ENCODE measurements at regions not wholly inside any gene's neighbourhood (a gene's known extent, or its start where the extent isn't known, plus 50 kb on each side); places are given as distances from the start of the nearest gene placed in this dataset.

DNA sequence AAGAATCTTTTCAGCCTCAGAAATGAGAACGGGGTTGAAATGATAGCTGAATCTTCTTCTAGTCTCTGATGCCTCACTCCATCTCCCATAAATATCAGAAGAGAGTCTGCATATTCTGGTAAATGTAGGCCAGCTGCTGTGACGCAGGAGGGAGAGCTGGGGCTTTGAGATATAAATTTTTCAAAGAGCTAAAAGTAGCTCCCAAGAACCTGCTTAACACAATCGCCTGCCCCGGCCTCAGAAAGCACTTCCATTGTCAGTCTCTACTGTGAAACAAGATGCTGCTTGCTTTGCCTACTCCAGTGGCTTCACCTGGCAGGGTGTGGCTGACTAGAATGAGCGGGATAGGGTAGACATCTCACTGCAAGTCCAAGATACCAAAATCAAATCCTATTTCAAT is 105.0 kb upstream of the CCDC150 start:
- DNase-seq (no peak), ATAC-seq (ENCODE audit: low read depth in 2 of 2) (no peak)
- Mint-ChIP-seq H3K27ac (no peak overlapping the region), H3K27me3 (peaks cover 22% of the 10 kb centered on the region), H3K4me1 (peaks cover 0 to 3% (median 0%) of the 10 kb centered on the region in 4 donors), H3K4me3 (no peak overlapping the region), H3K9me3 (peaks cover 0 to 4% (median 0%) of the 10 kb centered on the region in 7 donors), H3K36me3 (no peaks in the 10 kb centered on the region)
- Histone ChIP-seq H3K36me3 (ENCODE audit: control insufficient read depth, insufficient read depth, low read length) (no peaks in the 10 kb centered on the region), H3K27me3 (ENCODE audit: control insufficient read depth, insufficient read depth, low read length) (no peaks in the 10 kb centered on the region), H3K4me1 (ENCODE audit: control insufficient read depth, insufficient read depth, low read length, poor library complexity, severe bottlenecking) (no peaks in the 10 kb centered on the region), H3K9me3 (ENCODE audit: control insufficient read depth in 2 of 2, low read length in 2 of 2) (no peaks in the 10 kb centered on the region), H3K27ac (ENCODE audit: insufficient read depth, low read length, poor library complexity, severe bottlenecking) (no peak overlapping the region), H3K4me3 (ENCODE audit: low read depth, low read length) (no peak overlapping the region)

DNA sequence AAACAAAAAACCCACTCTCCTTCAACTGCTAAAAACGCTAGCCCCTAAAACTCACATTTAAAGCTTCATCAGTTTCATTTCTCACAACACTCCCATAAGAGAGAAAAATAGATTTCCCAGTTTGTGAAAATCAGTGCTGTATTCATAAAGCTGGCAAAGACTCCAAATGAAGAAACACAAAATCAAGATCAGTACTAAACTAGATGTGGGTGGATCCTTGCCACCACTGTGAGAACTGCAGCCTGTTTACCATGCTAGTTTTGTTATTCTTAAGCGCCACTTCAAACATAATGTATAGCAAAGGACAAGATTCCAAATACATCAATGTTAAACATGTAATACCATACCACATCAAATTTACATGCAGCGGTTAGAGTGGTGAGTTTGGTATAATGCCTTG is 104.5 kb upstream of the CCDC150 start:
- Histone ChIP-seq H3K36me3 (ENCODE audit: control insufficient read depth, insufficient read depth, low read length) (no peaks in the 10 kb centered on the region), H3K4me1 (ENCODE audit: control insufficient read depth, insufficient read depth, low read length, poor library complexity, severe bottlenecking) (no peaks in the 10 kb centered on the region), H3K4me3 (ENCODE audit: low read depth, low read length) (no peak overlapping the region), H3K9me3 (ENCODE audit: control insufficient read depth in 2 of 2, low read length in 2 of 2) (no peaks in the 10 kb centered on the region), H3K27ac (ENCODE audit: insufficient read depth, low read length, poor library complexity, severe bottlenecking) (no peak overlapping the region), H3K27me3 (ENCODE audit: control insufficient read depth, insufficient read depth, low read length) (no peaks in the 10 kb centered on the region)
- H3K27me3 Mint-ChIP-seq, result peaks cover 21% of the 10 kb centered on the region
- peaks cover 0 to 4% (median 0%) of the 10 kb centered on the region in 7 donors for H3K9me3 Mint-ChIP-seq
- no peaks in the 10 kb centered on the region for H3K36me3 Mint-ChIP-seq
- H3K4me1 Mint-ChIP-seq, result peaks cover 0 to 3% (median 0%) of the 10 kb centered on the region in 4 donors
- no peak overlapping the region for H3K4me3 Mint-ChIP-seq
- no peak for ATAC-seq (ENCODE audit: low read depth in 2 of 2)
- DNase-seq, result no peak
- H3K27ac Mint-ChIP-seq, result no peak overlapping the region

DNA sequence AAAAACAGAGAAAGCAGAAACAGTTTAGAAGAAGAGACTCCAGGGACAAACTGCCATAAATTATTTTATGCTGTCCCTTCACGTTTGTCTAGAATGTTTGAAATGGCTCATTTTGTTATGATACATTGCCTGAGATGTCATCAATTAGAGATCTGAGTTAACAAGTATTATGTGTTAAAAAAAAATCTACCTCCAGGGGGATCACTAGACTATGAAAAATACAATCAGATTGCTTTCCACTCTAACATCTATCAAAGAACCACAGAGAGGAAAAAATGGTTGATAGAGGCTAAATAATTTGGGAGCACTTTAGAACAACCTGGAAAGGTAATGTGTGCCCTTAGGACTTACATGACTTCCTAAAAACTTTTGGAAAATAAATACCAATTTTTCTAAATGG is 103.8 kb upstream of the CCDC150 start:
- Mint-ChIP-seq H3K4me3 (no peak overlapping the region), H3K27me3 (peaks cover 18% of the 10 kb centered on the region), H3K4me1 (peaks cover 0 to 3% (median 0%) of the 10 kb centered on the region in 4 donors), H3K9me3 (peaks cover 0 to 4% (median 0%) of the 10 kb centered on the region in 7 donors), H3K27ac (no peak overlapping the region), H3K36me3 (no peaks in the 10 kb centered on the region)
- Histone ChIP-seq H3K27ac (ENCODE audit: insufficient read depth, low read length, poor library complexity, severe bottlenecking) (no peak overlapping the region), H3K9me3 (ENCODE audit: control insufficient read depth in 2 of 2, low read length in 2 of 2) (no peaks in the 10 kb centered on the region), H3K27me3 (ENCODE audit: control insufficient read depth, insufficient read depth, low read length) (peaks cover under 1% of the 10 kb centered on the region), H3K4me1 (ENCODE audit: control insufficient read depth, insufficient read depth, low read length, poor library complexity, severe bottlenecking) (no peaks in the 10 kb centered on the region), H3K4me3 (ENCODE audit: low read depth, low read length) (no peak overlapping the region), H3K36me3 (ENCODE audit: control insufficient read depth, insufficient read depth, low read length) (no peaks in the 10 kb centered on the region)
- ATAC-seq (ENCODE audit: low read depth in 2 of 2), result no peak
- DNase-seq, result no peak

DNA sequence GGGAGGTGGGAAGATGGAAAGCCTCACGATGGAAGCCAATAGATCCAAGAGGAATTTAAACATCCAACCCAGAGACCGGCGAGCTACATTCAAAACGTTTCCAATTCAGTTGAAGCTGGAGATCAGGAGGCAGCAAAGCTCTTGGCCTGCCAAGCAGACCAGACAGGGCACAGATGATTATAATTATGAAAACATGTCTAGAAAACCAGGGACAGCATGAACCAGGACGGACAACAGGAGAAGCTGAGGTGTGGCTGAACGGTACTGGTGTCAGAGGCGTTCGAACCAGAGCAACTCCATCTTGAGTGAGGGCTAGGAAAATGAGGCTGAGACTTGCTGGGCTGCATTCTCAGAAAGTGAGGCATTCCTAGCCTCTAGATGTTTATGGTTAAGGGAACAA is 102.2 kb upstream of the CCDC150 start:
- Mint-ChIP-seq H3K36me3 (no peaks in the 10 kb centered on the region), H3K9me3 (peaks cover 0 to 4% (median 0%) of the 10 kb centered on the region in 7 donors), H3K27ac (no peak overlapping the region), H3K4me3 (no peak overlapping the region), H3K27me3 (peaks cover 15% of the 10 kb centered on the region), H3K4me1 (peaks cover 0 to 3% (median 0%) of the 10 kb centered on the region in 4 donors)
- ATAC-seq (ENCODE audit: low read depth in 2 of 2) (no peak), DNase-seq (no peak)
- Histone ChIP-seq H3K9me3 (ENCODE audit: control insufficient read depth in 2 of 2, low read length in 2 of 2) (no peaks in the 10 kb centered on the region), H3K27me3 (ENCODE audit: control insufficient read depth, insufficient read depth, low read length) (peaks cover 3% of the 10 kb centered on the region), H3K27ac (ENCODE audit: insufficient read depth, low read length, poor library complexity, severe bottlenecking) (no peak overlapping the region), H3K4me1 (ENCODE audit: control insufficient read depth, insufficient read depth, low read length, poor library complexity, severe bottlenecking) (no peaks in the 10 kb centered on the region), H3K36me3 (ENCODE audit: control insufficient read depth, insufficient read depth, low read length) (no peaks in the 10 kb centered on the region), H3K4me3 (ENCODE audit: low read depth, low read length) (no peak overlapping the region)

DNA sequence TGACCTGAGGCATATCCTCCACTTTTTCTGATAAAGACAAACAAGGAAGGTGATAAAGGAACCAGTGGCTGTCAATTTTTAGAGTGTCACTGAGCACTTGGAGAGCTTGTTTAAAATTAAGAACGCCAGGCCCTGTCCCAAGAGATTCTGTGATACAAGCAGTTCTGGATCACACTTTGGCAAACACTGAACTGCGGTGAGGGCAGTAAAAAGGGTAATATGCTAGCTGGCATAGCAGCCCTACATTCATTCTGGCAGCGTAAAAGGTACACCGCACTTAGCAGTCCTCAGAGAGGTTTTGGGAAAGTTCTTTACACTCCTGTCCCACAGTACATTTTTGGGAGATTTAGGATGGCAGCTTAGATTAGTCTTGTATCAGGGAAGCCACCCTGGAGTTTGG is 101.3 kb upstream of the CCDC150 start:
- peaks cover 0 to 4% (median 0%) of the 10 kb centered on the region in 7 donors for H3K9me3 Mint-ChIP-seq
- H3K9me3 ChIP-seq (ENCODE audit: control insufficient read depth in 2 of 2, low read length in 2 of 2), result no peaks in the 10 kb centered on the region
- H3K27me3 Mint-ChIP-seq, result peaks cover 15% of the 10 kb centered on the region
- no peak overlapping the region for H3K27ac ChIP-seq (ENCODE audit: insufficient read depth, low read length, poor library complexity, severe bottlenecking)
- H3K27me3 ChIP-seq (ENCODE audit: control insufficient read depth, insufficient read depth, low read length), result peaks cover 3% of the 10 kb centered on the region
- no peaks in the 10 kb centered on the region for H3K36me3 Mint-ChIP-seq
- H3K27ac Mint-ChIP-seq, result no peak overlapping the region
- no peaks in the 10 kb centered on the region for H3K36me3 ChIP-seq (ENCODE audit: control insufficient read depth, insufficient read depth, low read length)
- no peak overlapping the region for H3K4me3 ChIP-seq (ENCODE audit: low read depth, low read length)
- H3K4me1 ChIP-seq (ENCODE audit: control insufficient read depth, insufficient read depth, low read length, poor library complexity, severe bottlenecking), result no peaks in the 10 kb centered on the region
- ATAC-seq (ENCODE audit: low read depth in 2 of 2) (no peak), DNase-seq (no peak)
- H3K4me3 Mint-ChIP-seq, result no peak overlapping the region
- H3K4me1 Mint-ChIP-seq, result peaks cover 0 to 2% (median 0%) of the 10 kb centered on the region in 4 donors

DNA sequence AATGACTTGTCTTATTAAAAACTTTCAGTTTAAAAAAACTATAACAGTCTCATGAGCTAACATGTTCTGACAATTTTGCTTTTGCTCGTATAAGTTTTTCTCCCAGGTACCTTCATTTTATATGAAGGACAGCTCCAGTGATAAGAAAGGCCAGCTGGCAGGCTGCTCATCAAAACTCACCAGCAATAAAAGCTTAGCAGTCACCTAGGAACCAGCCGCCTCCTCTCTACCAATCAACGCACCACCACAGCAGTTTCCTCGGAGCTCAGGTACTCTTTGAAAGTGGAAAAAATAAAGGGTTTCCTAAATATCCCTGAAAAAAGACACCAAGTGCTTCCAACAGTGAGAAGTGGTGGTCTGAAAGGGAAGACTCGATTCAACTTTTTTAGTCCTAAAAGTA is 100.9 kb upstream of the CCDC150 start:
- H3K36me3 ChIP-seq (ENCODE audit: control insufficient read depth, insufficient read depth, low read length), result no peaks in the 10 kb centered on the region
- peaks cover 0 to 4% (median 0%) of the 10 kb centered on the region in 7 donors for H3K9me3 Mint-ChIP-seq
- H3K4me3 ChIP-seq (ENCODE audit: low read depth, low read length), result no peak overlapping the region
- DNase-seq (no peak), ATAC-seq (ENCODE audit: low read depth in 2 of 2) (no peak)
- H3K27me3 ChIP-seq (ENCODE audit: control insufficient read depth, insufficient read depth, low read length), result peaks cover 3% of the 10 kb centered on the region
- no peaks in the 10 kb centered on the region for H3K36me3 Mint-ChIP-seq
- H3K27me3 Mint-ChIP-seq, result peaks cover 15% of the 10 kb centered on the region
- H3K4me1 ChIP-seq (ENCODE audit: control insufficient read depth, insufficient read depth, low read length, poor library complexity, severe bottlenecking), result no peaks in the 10 kb centered on the region
- H3K4me3 Mint-ChIP-seq, result no peak overlapping the region
- H3K27ac Mint-ChIP-seq, result no peak overlapping the region
- H3K27ac ChIP-seq (ENCODE audit: insufficient read depth, low read length, poor library complexity, severe bottlenecking), result no peak overlapping the region
- H3K9me3 ChIP-seq (ENCODE audit: control insufficient read depth in 2 of 2, low read length in 2 of 2), result no peaks in the 10 kb centered on the region
- H3K4me1 Mint-ChIP-seq, result no peaks in the 10 kb centered on the region

DNA sequence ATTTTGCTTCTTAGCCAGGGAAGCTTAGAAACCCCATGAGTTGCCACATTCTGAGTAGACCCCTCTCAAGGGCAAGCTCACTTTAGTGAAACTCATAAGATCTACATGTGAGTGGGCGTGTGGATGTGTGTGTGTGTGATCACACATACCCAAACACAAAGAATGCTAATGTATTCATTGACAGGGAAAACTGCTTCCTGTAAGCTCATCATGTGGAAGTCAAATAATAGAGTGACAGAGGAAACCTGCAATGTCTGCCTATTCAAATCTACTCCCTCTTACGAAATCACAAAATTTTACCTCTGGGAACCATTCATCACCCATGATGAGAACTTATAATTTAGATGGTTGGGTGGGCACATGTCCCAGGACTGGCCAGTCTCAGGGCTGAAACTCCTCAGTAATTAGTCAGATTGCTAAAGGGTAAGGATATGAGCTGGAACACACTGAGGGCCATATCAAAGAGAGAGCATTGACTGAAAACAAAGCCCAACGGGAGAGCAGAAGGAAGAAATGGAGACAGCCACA is 94.5 kb upstream of the CCDC150 start:
- Histone ChIP-seq H3K4me3 (ENCODE audit: low read depth, low read length) (no peak overlapping the region), H3K9me3 (ENCODE audit: control insufficient read depth in 2 of 2, low read length in 2 of 2) (no peaks in the 10 kb centered on the region), H3K4me1 (ENCODE audit: control insufficient read depth, insufficient read depth, low read length, poor library complexity, severe bottlenecking) (no peaks in the 10 kb centered on the region), H3K27me3 (ENCODE audit: control insufficient read depth, insufficient read depth, low read length) (peaks cover 6% of the 10 kb centered on the region), H3K36me3 (ENCODE audit: control insufficient read depth, insufficient read depth, low read length) (no peaks in the 10 kb centered on the region), H3K27ac (ENCODE audit: insufficient read depth, low read length, poor library complexity, severe bottlenecking) (no peak overlapping the region)
- peaks cover 0 to 4% (median 0%) of the 10 kb centered on the region in 7 donors for H3K9me3 Mint-ChIP-seq
- no peak for DNase-seq
- no peaks in the 10 kb centered on the region for H3K36me3 Mint-ChIP-seq
- H3K4me3 Mint-ChIP-seq, result no peak overlapping the region
- no peak overlapping the region for H3K27ac Mint-ChIP-seq
- H3K4me1 Mint-ChIP-seq, result no peaks in the 10 kb centered on the region
- no peak for ATAC-seq (ENCODE audit: low read depth in 2 of 2)
- H3K27me3 Mint-ChIP-seq, result peaks cover 11% of the 10 kb centered on the region

DNA sequence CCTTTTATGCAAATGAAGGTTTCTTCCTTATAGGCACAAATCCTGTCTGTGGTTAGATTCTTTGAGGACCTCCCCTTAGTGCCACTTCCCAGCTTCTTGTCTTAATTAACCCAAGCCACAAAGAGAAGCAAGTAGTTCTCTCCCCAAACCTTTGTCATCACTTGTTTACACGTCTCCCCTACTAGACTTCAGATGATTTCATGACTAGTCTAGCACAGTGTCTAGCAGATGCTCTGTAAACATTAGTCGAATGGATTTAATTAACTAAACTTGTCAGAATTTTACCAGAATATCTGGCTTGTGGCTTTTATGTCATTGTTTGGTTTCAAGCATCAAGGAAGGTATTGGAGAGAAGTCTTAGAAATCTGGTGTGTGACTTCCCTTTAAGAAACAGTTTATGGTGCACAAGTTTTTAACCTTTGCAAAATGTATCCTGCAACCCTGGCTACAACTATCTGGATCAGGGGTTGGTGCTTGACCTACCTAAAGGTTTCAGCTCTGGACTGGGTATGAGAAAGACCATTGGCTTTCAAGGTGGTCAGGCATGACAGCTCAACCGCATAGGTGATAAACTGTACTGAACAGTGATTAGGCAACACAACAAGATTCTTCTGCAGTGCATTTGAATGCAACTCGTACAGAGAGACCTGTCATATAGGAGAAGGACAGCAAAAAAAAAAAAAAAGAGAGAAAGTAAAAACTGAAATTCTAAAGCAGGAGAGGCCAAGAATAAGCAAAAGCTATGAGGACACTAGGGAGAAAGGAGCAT is 93.2 kb upstream of the CCDC150 start:
- no peaks in the 10 kb centered on the region for H3K36me3 ChIP-seq (ENCODE audit: control insufficient read depth, insufficient read depth, low read length)

More for the DNA sequence above, 93.2 kb upstream of the CCDC150 start:
- H3K27me3 Mint-ChIP-seq, result peaks cover 7% of the 10 kb centered on the region
- Histone ChIP-seq H3K27ac (ENCODE audit: insufficient read depth, low read length, poor library complexity, severe bottlenecking) (no peak overlapping the region), H3K9me3 (ENCODE audit: control insufficient read depth in 2 of 2, low read length in 2 of 2) (no peaks in the 10 kb centered on the region), H3K27me3 (ENCODE audit: control insufficient read depth, insufficient read depth, low read length) (peaks cover 4% of the 10 kb centered on the region), H3K4me3 (ENCODE audit: low read depth, low read length) (no peak overlapping the region), H3K4me1 (ENCODE audit: control insufficient read depth, insufficient read depth, low read length, poor library complexity, severe bottlenecking) (no peaks in the 10 kb centered on the region)
- no peak overlapping the region for H3K4me3 Mint-ChIP-seq
- H3K4me1 Mint-ChIP-seq, result no peaks in the 10 kb centered on the region
- peaks cover 0 to 4% (median 0%) of the 10 kb centered on the region in 7 donors for H3K9me3 Mint-ChIP-seq
- ATAC-seq (ENCODE audit: low read depth in 2 of 2), result no peak
- DNase-seq, result no peak
- H3K27ac Mint-ChIP-seq, result no peak overlapping the region
- no peaks in the 10 kb centered on the region for H3K36me3 Mint-ChIP-seq
